Activated CD8-positive, alpha-beta memory T cell treated with anti-CD3 and anti-CD28 coated beads for 24 hours (primary cell): ENCODE measurements at regions not wholly inside any gene's neighbourhood (a gene's known extent, or its start where the extent isn't known, plus 50 kb on each side); places are given as distances from the start of the nearest gene placed in this dataset.

ENCODE experiments used
- DNase-seq: peaks from one replicate; pipeline ENCODE4 v3.0.0-alpha.2; 2020

- no peak for DNase-seq
Measured at GRCh38 chr5:171630350-171631065, 155.1 kb upstream of the SMIM23 start.

GRCh38 chr5:171632616-171633015 lies 153.0 kb upstream of the SMIM23 start:
- DNase-seq = no peak

DNA sequence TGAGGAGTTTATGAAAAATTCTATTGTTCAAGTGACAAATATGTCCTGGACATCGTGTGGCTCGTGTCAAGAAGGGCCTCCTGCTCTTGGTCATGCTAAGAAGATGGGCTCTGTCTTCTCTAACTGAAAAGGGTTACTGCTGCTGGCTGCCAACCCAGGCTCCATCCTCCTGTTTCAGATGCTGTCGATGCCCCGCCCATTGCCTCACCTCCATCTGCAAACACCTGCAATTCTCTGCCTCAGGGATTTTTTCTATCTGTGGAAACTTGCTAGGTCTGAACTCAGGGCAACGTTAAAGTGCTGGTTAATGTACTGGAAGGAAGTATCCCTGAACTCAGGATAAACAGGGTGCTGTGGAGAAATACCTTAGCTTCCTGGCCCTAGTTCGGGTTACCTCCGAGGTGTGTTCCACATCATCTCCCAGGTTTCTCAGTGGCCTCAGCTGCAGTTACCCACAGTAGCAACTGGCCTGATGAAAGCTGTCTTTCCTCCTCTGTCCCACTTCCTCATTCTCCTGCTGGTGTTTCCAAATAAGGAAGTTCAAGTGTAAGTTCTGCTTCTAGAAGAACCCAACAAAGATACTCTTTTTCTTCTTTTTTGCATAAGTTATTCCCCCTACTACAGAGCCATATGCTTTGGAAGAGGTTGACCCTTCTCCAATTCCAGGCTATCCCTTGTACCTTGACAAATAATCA lies 151.7 kb upstream of the SMIM23 start:
- DNase-seq = no peak

DNA sequence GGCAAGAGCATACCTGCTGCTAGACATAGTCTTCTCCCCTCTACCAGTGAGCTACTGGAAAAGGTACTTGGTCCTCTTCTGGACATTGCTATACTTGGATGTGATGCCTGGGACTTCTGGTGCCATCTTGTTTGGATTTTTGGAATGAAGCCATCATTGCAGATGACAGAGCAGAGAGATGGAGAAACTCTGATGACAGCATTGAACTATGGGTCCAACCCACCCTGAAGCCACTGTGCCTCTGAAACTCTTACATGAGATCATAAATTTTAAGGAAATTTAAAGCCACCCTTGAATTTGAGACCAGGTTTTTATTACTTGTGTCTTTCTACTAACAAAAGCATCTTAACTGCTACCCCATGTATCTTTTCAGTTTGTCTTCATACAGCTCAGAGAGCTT lies 151.1 kb upstream of the SMIM23 start:
- no peak for DNase-seq

DNA sequence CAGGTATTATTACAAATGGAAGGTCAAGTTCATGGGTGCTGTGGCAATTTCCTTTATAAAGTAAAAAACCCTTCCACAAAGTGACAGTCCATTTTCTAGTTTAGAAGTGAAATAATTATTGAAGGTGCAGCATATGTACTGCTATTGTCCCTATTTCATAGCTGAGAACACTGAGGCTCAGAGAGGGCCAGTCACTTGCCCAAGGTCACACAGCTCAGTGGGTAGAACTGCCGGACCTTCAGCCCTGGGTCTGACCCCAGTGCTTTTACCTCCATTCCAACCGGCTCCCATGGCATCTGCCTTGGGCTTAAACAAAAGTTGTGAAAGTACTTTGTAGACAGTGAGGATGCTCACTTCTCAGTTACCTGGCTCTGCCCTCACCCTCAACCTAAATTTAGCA lies 150.6 kb upstream of the SMIM23 start:
- no peak for DNase-seq

DNA sequence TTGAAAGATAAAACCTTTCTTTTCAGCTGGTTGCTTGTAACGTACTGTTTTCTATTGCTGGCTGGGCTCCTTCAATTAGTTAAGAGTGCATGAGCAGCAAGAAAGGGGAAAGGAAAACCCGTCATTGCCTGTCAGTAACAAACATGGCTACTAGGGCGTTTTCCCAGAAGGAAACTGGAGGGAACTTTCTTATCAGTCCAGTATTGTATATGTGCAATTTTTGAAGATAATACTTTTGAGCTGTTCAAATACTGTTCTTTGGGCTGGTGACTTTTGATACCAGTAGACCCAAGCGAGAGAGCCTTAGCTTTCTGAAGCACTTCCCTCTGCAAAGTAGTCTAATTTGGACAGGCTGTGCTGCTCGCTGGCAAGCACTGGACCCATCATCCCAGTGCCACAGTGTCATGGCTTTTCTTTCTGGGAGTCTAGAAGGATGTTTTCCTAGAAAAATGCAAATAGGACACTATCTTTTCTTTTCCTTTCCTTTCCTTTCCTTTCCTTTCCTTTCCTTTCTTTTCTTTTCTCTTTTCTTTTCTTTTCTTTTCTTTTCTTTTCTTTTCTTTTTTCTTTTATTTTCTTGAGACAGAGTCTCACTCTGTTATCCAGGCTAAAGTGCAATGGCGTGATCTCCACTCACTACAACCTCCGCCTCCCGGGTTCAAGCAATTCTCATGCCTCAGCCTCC lies 149.9 kb upstream of the SMIM23 start:
- DNase-seq = no peak

- DNase-seq = no peak
Measured at GRCh38 chr5:171637811-171638210, 147.8 kb upstream of the SMIM23 start.

DNA sequence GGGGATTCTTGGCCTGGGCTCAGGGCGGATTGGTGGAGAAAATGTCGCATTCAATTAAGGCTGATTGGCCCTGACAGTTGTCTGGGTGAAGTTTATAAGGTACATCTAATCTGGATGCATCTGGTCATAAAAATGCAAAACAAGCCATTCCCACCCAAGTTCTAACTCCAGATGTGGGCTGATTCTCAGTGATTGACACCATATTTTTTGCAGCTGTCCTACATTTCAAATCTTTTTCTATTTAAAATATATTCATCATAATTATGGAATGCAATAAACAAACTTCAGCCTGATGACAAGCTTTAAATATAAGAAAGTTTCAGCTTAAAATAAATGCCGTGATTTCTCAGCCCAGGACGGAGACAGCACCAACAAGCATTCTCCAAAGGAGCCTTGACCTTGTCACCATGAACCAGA lies 146.4 kb upstream of the SMIM23 start:
- no peak for DNase-seq

DNA sequence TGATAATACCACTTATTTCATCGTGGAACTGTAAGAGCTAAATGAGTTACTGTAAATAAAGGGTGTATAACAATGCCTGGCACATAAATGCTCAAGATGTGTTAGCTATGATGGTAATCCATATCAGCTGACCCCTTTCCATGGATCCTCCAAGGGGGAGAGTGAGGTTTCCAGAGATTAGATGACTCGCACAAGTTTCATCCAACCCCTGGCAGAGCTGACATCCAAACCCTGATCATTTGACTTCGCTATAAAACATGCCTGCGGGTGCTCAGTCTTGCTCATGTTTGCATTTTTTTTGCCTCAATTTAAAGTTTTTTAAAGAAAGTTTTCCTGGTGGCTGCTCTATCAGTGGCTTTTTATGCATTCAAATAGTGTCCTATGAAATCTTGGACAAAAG lies 145.7 kb upstream of the SMIM23 start:
- DNase-seq = no peak

DNA sequence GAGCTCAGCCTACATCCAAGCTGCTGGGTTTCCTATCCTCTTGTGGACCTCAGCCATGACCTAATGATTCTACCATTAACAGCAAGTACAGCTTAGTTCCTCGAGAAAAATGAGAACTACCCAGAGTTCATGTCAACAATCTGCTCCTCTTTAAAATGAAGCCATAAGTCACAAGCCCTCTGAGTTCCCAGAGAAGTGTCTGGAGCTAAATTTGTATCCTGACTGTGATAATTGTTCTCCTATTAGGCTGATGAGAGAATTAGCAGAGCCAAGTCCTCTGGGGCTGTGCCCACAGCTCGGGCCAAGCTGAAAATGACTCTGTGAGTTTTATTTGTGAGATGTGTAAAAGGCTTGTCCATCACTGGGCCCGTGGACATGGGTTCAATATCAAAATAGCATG lies 145.1 kb upstream of the SMIM23 start:
- DNase-seq = no peak

- no peak for DNase-seq
Measured at GRCh38 chr5:171641891-171642290, 143.7 kb upstream of the SMIM23 start.

GRCh38 chr5:171642894-171643293 lies 142.7 kb upstream of the SMIM23 start:
- no peak for DNase-seq

DNA sequence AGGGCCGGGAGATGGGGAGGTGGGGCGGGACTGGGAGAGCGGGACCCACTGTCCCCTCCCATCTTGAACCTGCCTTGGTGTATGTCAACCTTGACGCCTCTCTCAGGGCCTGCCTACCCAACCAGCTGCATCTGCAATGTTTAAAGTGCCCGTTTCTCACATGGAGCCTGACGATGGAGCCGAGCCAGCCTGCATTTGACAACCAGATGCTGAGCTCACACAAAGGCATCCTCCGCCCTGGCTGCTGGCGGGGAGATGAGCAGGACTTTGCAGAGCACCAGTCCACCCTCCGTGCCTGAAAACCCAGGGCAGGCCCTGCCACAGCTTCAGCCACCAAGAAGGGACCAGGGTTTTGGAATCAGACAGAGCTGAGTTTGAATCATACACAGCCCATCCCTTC lies 141.1 kb upstream of the SMIM23 start:
- no peak for DNase-seq

DNA sequence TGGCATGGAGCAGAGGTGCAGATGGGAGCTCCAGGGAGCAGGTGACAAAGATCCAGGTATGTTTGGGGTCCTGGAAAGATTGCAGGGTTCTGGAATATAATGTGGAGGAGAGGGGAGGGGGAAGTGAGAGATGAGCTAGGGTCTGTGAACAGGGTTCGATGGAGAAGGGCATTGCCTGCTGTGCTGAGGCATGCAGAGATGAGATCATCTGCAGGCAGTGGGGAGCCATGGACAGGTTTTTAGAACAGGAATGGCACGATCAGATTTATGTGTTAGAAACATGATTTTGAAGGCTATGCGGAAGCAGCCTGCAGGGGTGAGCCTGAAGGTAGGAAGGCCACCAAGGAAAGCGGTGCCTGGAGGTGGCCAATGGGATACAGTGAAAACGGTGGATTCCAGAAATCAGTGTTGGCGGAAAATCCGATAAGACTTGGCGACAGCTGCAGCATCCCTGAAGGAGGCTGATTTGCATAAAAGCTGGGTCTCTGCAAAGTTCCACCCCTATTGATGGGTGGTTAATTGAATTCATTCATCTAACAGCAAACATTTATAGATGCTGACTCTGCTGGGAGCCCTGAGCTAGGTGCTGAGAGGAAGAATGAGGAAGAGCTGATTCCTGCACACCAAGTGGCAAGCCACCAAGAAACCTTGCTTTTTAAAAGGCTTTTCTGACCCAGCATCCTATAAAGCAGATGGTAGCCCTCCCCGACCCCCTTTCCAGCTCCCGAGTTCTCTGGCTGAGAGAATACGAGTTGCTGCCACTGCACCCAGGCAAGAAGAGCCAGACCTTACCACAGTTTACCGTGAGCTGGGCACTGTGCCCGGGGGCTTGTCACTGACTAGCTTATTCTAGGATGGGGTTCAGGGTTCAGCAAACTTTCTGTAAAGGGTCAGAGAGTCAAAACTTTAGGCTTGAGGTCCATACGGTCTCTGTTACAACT lies 139.2 kb upstream of the SMIM23 start:
- no peak for DNase-seq

GRCh38 chr5:171647043-171647903 lies 138.3 kb upstream of the SMIM23 start:
- DNase-seq = no peak

DNA sequence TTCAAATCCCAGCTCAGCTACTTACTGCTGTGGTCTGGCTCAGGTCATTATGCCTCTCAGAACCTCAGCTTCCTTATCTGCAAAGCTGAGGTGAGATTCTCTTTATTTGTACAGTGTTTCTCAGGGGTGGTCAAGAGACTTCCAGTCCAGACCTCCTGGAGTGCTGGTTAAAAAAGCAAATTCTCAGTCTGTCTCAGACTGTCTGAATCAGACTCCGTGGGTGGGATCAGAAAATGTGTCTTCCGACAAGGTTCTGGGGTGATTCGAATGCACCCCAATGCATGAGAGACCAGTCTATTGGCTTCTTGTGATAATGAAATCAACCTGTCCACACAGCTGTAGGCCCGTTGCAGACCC lies 137.7 kb upstream of the SMIM23 start:
- DNase-seq = no peak

GRCh38 chr5:171648279-171649074 lies 137.1 kb upstream of the SMIM23 start:
- no peak for DNase-seq

- DNase-seq = no peak
Measured at GRCh38 chr5:171649075-171649401, 136.6 kb upstream of the SMIM23 start.

GRCh38 chr5:171650597-171650996 lies 135.0 kb upstream of the SMIM23 start:
- no peak for DNase-seq

GRCh38 chr5:171651102-171651501 lies 134.5 kb upstream of the SMIM23 start:
- DNase-seq = no peak

DNA sequence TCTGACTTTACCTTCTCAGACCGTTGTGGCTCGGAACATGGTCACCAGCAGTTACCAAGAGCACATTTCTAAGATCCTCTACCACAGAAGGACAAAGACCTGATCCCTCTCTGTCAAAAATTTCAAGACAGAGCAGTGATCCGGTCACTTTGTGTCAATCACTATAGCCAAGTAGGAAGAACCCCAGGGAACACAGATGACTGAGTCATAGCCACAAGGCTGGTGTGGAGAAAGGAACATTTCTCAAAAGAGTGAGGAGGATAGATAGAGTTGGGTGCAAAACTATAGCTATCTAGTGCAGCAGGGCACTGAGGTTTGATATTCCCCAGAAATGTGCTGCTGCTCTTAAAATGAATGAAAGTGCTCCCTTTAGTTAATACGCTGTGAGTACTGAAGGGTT lies 130.7 kb upstream of the SMIM23 start:
- DNase-seq = no peak
